HuH-7.5 (cell line): ENCODE measurements at regions not wholly inside any gene's neighbourhood (a gene's known extent, or its start where the extent isn't known, plus 50 kb on each side); places are given as distances from the start of the nearest gene placed in this dataset.
"Not testable (repeated sequence)": the region's sequence is repeated elsewhere in the genome, so short reads cannot be mapped to it uniquely, and the experiment has no call there.

Experiments used
- DNase-seq: peaks from one replicate; pipeline ENCODE4 v3.0.0; 2011; ENCODE audit warnings: low spot score

GRCh38 chr10:93127642-93128215, 54.0 kb downstream of the CYP26A1 start:
- not testable (repeated sequence) for DNase-seq

- DNase-seq, result no peak
Measured at GRCh38 chr10:93131986-93132385, 58.3 kb downstream of the CYP26A1 start.

- no peak for DNase-seq
Measured at GRCh38 chr10:93138113-93138870, 64.6 kb downstream of the CYP26A1 start.

- no peak for DNase-seq
Measured at GRCh38 chr10:93139059-93139655, 65.5 kb downstream of the CYP26A1 start.

GRCh38 chr10:93142534-93142933, 68.8 kb downstream of the CYP26A1 start:
- no peak for DNase-seq

GRCh38 chr10:93143281-93143680, 69.6 kb downstream of the CYP26A1 start:
- DNase-seq, result no peak

GRCh38 chr10:93146336-93146735, 72.6 kb downstream of the CYP26A1 start:
- no peak for DNase-seq

GRCh38 chr10:93147281-93147680, 73.6 kb downstream of the CYP26A1 start:
- DNase-seq, result no peak

GRCh38 chr10:93148476-93148875, 74.8 kb downstream of the CYP26A1 start:
- DNase-seq, result no peak

- DNase-seq, result no peak
Measured at GRCh38 chr10:93149761-93150160, 76.1 kb downstream of the CYP26A1 start.

GRCh38 chr10:93150289-93150688, 76.6 kb downstream of the CYP26A1 start:
- DNase-seq, result no peak

- DNase-seq, result no peak
Measured at GRCh38 chr10:93150990-93151547, 77.4 kb downstream of the CYP26A1 start.

- no peak for DNase-seq
Measured at GRCh38 chr10:93152136-93152535, 78.4 kb downstream of the CYP26A1 start.

GRCh38 chr10:93154531-93154930, 80.8 kb downstream of the CYP26A1 start:
- no peak for DNase-seq

- no peak for DNase-seq
Measured at GRCh38 chr10:93160140-93160539, 86.4 kb downstream of the CYP26A1 start.

GRCh38 chr10:93160829-93161228, 87.1 kb downstream of the CYP26A1 start:
- DNase-seq, result no peak

- DNase-seq, result no peak
Measured at GRCh38 chr10:93165367-93165766, 91.7 kb downstream of the CYP26A1 start.

- DNase-seq, result no peak
Measured at GRCh38 chr10:93166134-93166533, 92.4 kb downstream of the CYP26A1 start.

GRCh38 chr10:93171837-93172236, 98.1 kb downstream of the CYP26A1 start:
- DNase-seq, result no peak

GRCh38 chr10:93173967-93174845, 100.5 kb downstream of the CYP26A1 start:
- DNase-seq, result peak; percentile 37

- DNase-seq, result no peak
Measured at GRCh38 chr10:93175490-93175889, 101.8 kb downstream of the CYP26A1 start.

- DNase-seq, result no peak
Measured at GRCh38 chr10:93177511-93177910, 103.8 kb downstream of the CYP26A1 start.
